H9 (cell line): ENCODE measurements at regions not wholly inside any gene's neighbourhood (a gene's known extent, or its start where the extent isn't known, plus 50 kb on each side); places are given as distances from the start of the nearest gene placed in this dataset.

ENCODE experiments used
- DNase-seq: peaks from one replicate; pipeline ENCODE4 v3.0.0-alpha.2; 2017
- H2AFZ ChIP-seq: one replicate; pipeline ENCODE4 v1.6.1; 2013; ENCODE audit warnings: mild to moderate bottlenecking, low read length, control low read depth, moderate library complexity
- H2AK5ac ChIP-seq: 2 replicates; pipeline ENCODE4 v1.6.1; 2013; ENCODE audit warnings: low read length, control low read depth, mixed read lengths; ENCODE audit not compliant: insufficient read length
- H2BK120ac ChIP-seq: one replicate; pipeline ENCODE4 v1.6.1; 2013; ENCODE audit warnings: low read depth, mild to moderate bottlenecking, low read length, control low read depth, inconsistent platforms; ENCODE audit not compliant: poor library complexity, severe bottlenecking
- H2BK12ac ChIP-seq: 2 replicates; pipeline ENCODE4 v1.6.1; 2013; ENCODE audit warnings: low read length, control low read depth, mixed read lengths, low read depth; ENCODE audit not compliant: insufficient read length
- H2BK15ac ChIP-seq: 2 replicates; pipeline ENCODE4 v1.6.1; 2013; ENCODE audit warnings: low read depth, low read length, control low read depth
- H2BK20ac ChIP-seq: one replicate; pipeline ENCODE4 v1.6.1; 2013; ENCODE audit warnings: low read depth, mild to moderate bottlenecking, low read length, control low read depth, inconsistent platforms; ENCODE audit not compliant: poor library complexity, severe bottlenecking
- H2BK5ac ChIP-seq: 2 replicates; pipeline ENCODE4 v1.6.1; 2013; ENCODE audit warnings: low read length, control low read depth, mixed read lengths; ENCODE audit not compliant: insufficient read length
- H3K14ac ChIP-seq: 2 replicates; pipeline ENCODE4 v1.6.1; 2013; ENCODE audit warnings: low read length, control low read depth; ENCODE audit not compliant: insufficient read depth
- H3K18ac ChIP-seq: 2 replicates; pipeline ENCODE4 v1.6.1; 2013; ENCODE audit warnings: low read depth, mild to moderate bottlenecking, mixed read lengths, low read length, control low read depth; ENCODE audit not compliant: insufficient read length
- H3K23ac ChIP-seq: 2 replicates; pipeline ENCODE4 v1.6.1; 2013; ENCODE audit warnings: low read length, control low read depth, mixed read lengths, low read depth; ENCODE audit not compliant: insufficient read length
- H3K23me2 ChIP-seq: 2 replicates; pipeline ENCODE4 v1.6.1; 2013; ENCODE audit warnings: low read depth, mild to moderate bottlenecking, mixed read lengths, low read length, control low read depth; ENCODE audit not compliant: insufficient read length, poor library complexity, severe bottlenecking
- H3K27ac ChIP-seq: 2 replicates; pipeline ENCODE4 v1.5.1; 2013; ENCODE audit warnings: low read length, control low read depth, mixed read lengths, low read depth; ENCODE audit not compliant: insufficient read length
- H3K27me3 ChIP-seq: 2 replicates; pipeline ENCODE4 v1.6.1; 2013; ENCODE audit warnings: low read length, control low read depth, inconsistent platforms; ENCODE audit not compliant: insufficient read depth
- H3K4ac ChIP-seq: 2 replicates; pipeline ENCODE4 v1.6.1; 2013; ENCODE audit warnings: low read depth, mild to moderate bottlenecking, control low read depth, inconsistent platforms, low read length, moderate library complexity
- H3K4me1 ChIP-seq: 2 replicates; pipeline ENCODE4 v1.6.1; 2013; ENCODE audit warnings: low read length, control low read depth, inconsistent platforms; ENCODE audit not compliant: insufficient read depth
- H3K4me2 ChIP-seq: 2 replicates; pipeline ENCODE4 v1.6.1; 2013; ENCODE audit warnings: low read length, control low read depth, mixed read lengths; ENCODE audit not compliant: insufficient read length, insufficient read depth
- H3K56ac ChIP-seq: 2 replicates; pipeline ENCODE4 v1.6.1; 2013; ENCODE audit warnings: low read depth, mild to moderate bottlenecking, mixed read lengths, low read length, control low read depth; ENCODE audit not compliant: insufficient read length
- H3K79me1 ChIP-seq: 2 replicates; pipeline ENCODE4 v1.6.1; 2013; ENCODE audit warnings: low read depth, mild to moderate bottlenecking, moderate library complexity, low read length, control low read depth, inconsistent platforms; ENCODE audit not compliant: insufficient read depth, poor library complexity, severe bottlenecking
- H3K79me2 ChIP-seq: 2 replicates; pipeline ENCODE4 v1.6.1; 2013; ENCODE audit warnings: low read length, control low read depth, inconsistent platforms; ENCODE audit not compliant: insufficient read depth
- H3K9ac ChIP-seq: 2 replicates; pipeline ENCODE4 v1.6.1; 2013; ENCODE audit warnings: low read length, control low read depth, mixed read lengths; ENCODE audit not compliant: insufficient read length; ENCODE audit errors: extremely low read depth
- H3K9me3 ChIP-seq: one replicate; pipeline ENCODE4 v1.6.1; 2013; ENCODE audit warnings: low read depth, low read length, inconsistent platforms; ENCODE audit not compliant: control insufficient read depth
- H3T11ph ChIP-seq: one replicate; pipeline ENCODE4 v1.6.1; 2013; ENCODE audit warnings: mild to moderate bottlenecking, low read length, control low read depth, inconsistent platforms
- H4K20me1 ChIP-seq: one replicate; pipeline ENCODE4 v1.6.1; 2013; ENCODE audit not compliant: control insufficient read depth, insufficient read length, insufficient read depth
- H4K5ac ChIP-seq: 2 replicates; pipeline ENCODE4 v1.6.1; 2013; ENCODE audit warnings: low read depth, mild to moderate bottlenecking, mixed read lengths, low read length, control low read depth; ENCODE audit not compliant: insufficient read length
- H4K8ac ChIP-seq: replicated peaks from 2 replicates; pipeline ENCODE4 v1.6.1; 2013; ENCODE audit warnings: low read length, control low read depth, mixed read lengths, low read depth; ENCODE audit not compliant: insufficient read length
- H4K91ac ChIP-seq: 2 replicates; pipeline ENCODE4 v1.6.1; 2013; ENCODE audit warnings: low read depth, mild to moderate bottlenecking, moderate library complexity, mixed read lengths, low read length, control low read depth; ENCODE audit not compliant: insufficient read length
- H3K27ac Mint-ChIP-seq, 3 experiments: 2 replicates in 2 of 3; 3 replicates in 1 of 3; pipeline ENCODE4 v1.8.0; 2020 to 2021; ENCODE audit warnings: mixed read lengths in 3 of 3, mild to moderate bottlenecking in 1 of 3, moderate library complexity in 1 of 3
- H3K27me3 Mint-ChIP-seq: 2 replicates; pipeline ENCODE4 v1.8.0; 2021; ENCODE audit warnings: low read depth, mild to moderate bottlenecking, moderate library complexity, mixed read lengths
- H3K36me3 Mint-ChIP-seq, 3 experiments: 2 replicates in 2 of 3; 3 replicates in 1 of 3; pipeline ENCODE4 v1.8.0; 2020 to 2021; ENCODE audit warnings: low read depth in 3 of 3, mixed read lengths in 3 of 3; ENCODE audit not compliant: insufficient read depth in 1 of 3
- H3K4me1 Mint-ChIP-seq, 2 experiments: 2 replicates each; pipeline ENCODE4 v1.8.0; 2020; ENCODE audit warnings: mixed read lengths in 2 of 2
- H3K4me3 Mint-ChIP-seq, 2 experiments: 2 replicates in 1 of 2; 3 replicates in 1 of 2; pipeline ENCODE4 v1.8.0; 2020 to 2021; ENCODE audit warnings: mild to moderate bottlenecking in 2 of 2, mixed read lengths in 2 of 2, moderate library complexity in 1 of 2
- H3K9me3 Mint-ChIP-seq, 2 experiments: 2 replicates in 1 of 2; 3 replicates in 1 of 2; pipeline ENCODE4 v1.8.0; 2020; ENCODE audit warnings: mild to moderate bottlenecking in 2 of 2, mixed read lengths in 2 of 2, moderate library complexity in 1 of 2
- whole genome bisulfite sequencing: extraction: QIAGEN DNeasy Blood & Tissue Kit; methylation state at CpG from one replicate; pipeline ENCODE4 v1.1.7; 2013; ENCODE audit warnings: missing lambda C conversion rate, low lambda C conversion rate, mixed read lengths; ENCODE audit not compliant: insufficient read length; ENCODE audit errors: extremely low coverage; 5-methylcytosine and 5-hydroxymethylcytosine counted together
- TF ChIP-seq, protein P1 (sequence below): fragments of 200-600 bp; sonication (generic); conservative IDR thresholded peaks from 3 replicates; pipeline ENCODE4 v1.8.0; 2021; ENCODE audit warnings: antibody characterized with exemption, mild to moderate bottlenecking

DNA sequence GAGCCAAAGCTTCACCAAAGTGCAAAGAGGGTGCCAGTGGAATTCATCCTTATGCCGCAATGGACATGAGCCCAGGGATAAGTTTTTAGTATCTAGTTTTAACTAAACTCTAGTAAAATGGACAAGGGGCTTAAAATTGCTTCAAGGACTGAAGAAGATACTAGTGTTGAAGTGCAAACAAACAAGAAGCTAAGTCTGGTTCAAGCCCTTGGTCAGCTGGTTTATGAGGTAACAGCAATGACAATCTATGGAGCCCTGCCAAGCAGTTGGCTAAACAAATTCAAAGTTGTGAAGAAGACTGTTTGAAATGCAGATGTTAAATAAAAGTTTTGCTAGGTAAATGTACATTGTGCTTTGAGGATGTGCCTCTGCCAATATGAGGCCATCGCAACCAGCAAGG is 209.4 kb downstream of the KTN1 start:
- no peak overlapping the region for H3T11ph ChIP-seq
- H3K79me1 ChIP-seq = no peaks in the 10 kb centered on the region
- peaks cover 0 to 4% (median 3%) of the 10 kb centered on the region in 3 experiments; a peak in 3 of 7 replicates for H3K36me3 Mint-ChIP-seq
- H3K23ac ChIP-seq = no peak overlapping the region
- no peak overlapping the region for H3K14ac ChIP-seq
- H3K23me2 ChIP-seq = no peaks in the 10 kb centered on the region
- no peak overlapping the region for H4K8ac ChIP-seq
- no peaks in the 10 kb centered on the region; the same call in none of the 2 replicates for H3K27me3 Mint-ChIP-seq
- no peak for DNase-seq
- no peak overlapping the region for H4K91ac ChIP-seq
- H3K4ac ChIP-seq = no peak overlapping the region
- TF ChIP-seq, protein P1, sequence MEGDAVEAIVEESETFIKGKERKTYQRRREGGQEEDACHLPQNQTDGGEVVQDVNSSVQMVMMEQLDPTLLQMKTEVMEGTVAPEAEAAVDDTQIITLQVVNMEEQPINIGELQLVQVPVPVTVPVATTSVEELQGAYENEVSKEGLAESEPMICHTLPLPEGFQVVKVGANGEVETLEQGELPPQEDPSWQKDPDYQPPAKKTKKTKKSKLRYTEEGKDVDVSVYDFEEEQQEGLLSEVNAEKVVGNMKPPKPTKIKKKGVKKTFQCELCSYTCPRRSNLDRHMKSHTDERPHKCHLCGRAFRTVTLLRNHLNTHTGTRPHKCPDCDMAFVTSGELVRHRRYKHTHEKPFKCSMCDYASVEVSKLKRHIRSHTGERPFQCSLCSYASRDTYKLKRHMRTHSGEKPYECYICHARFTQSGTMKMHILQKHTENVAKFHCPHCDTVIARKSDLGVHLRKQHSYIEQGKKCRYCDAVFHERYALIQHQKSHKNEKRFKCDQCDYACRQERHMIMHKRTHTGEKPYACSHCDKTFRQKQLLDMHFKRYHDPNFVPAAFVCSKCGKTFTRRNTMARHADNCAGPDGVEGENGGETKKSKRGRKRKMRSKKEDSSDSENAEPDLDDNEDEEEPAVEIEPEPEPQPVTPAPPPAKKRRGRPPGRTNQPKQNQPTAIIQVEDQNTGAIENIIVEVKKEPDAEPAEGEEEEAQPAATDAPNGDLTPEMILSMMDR = no peak
- H2AK5ac ChIP-seq = no peak overlapping the region
- H2AFZ ChIP-seq = no peak overlapping the region
- no peak overlapping the region for H4K5ac ChIP-seq
- no peak overlapping the region for H3K27ac ChIP-seq
- H3K4me1 Mint-ChIP-seq = peaks cover 0 to 4% of the 10 kb centered on the region in 2 experiments; a peak in 2 of 4 replicates
- no peak overlapping the region for H2BK12ac ChIP-seq
- H3K4me3 Mint-ChIP-seq = no peak overlapping the region
- no peak overlapping the region for H2BK20ac ChIP-seq
- H3K4me1 ChIP-seq = no peaks in the 10 kb centered on the region
- no peak overlapping the region for H3K4me2 ChIP-seq
- no peaks in the 10 kb centered on the region for H3K9me3 ChIP-seq
- no peaks in the 10 kb centered on the region for H4K20me1 ChIP-seq
- no CpG with 5 or more reads among the region's 2 CpGs for WGBS
- peaks cover 0 to 3% of the 10 kb centered on the region in 2 experiments; a peak in 2 of 5 replicates for H3K9me3 Mint-ChIP-seq
- no peak overlapping the region for H2BK15ac ChIP-seq
- no peak overlapping the region for H3K18ac ChIP-seq
- H3K27me3 ChIP-seq = no peaks in the 10 kb centered on the region
- no peak overlapping the region for H3K9ac ChIP-seq
- no peak overlapping the region for H3K27ac Mint-ChIP-seq
- H2BK120ac ChIP-seq = no peak overlapping the region
- H3K79me2 ChIP-seq = no peaks in the 10 kb centered on the region
- no peak overlapping the region for H2BK5ac ChIP-seq
- H3K56ac ChIP-seq = no peak overlapping the region
